ENCODE measurements at regions not wholly inside any gene's neighbourhood (a gene's known extent, or its start where the extent isn't known, plus 50 kb on each side); places are given as distances from the start of the nearest gene placed in this dataset.

- Histone ChIP-seq H3K23ac (ENCODE audit: low read length) (no peak overlapping the region), H4K91ac (ENCODE audit: low read depth, low read length) (no peak overlapping the region), H3K4ac (ENCODE audit: low read depth, low read length) (no peak overlapping the region), H3K36me3 (ENCODE audit: control insufficient read depth in 1 of 2, insufficient read depth in 2 of 2, low read length in 2 of 2) (no peaks in the 10 kb centered on the region), H2AFZ (ENCODE audit: insufficient read depth, low read length, poor library complexity) (no peak overlapping the region), H2BK12ac (ENCODE audit: low read length) (no peak overlapping the region), H4K8ac (ENCODE audit: low read depth, low read length) (no peak overlapping the region), H2BK5ac (ENCODE audit: low read depth, low read length, poor library complexity) (no peak overlapping the region), H3K79me2 (ENCODE audit: control insufficient read depth, insufficient read depth, low read length, poor library complexity) (no peaks in the 10 kb centered on the region), H2AK5ac (ENCODE audit: low read length) (no peak overlapping the region), H4K12ac (ENCODE audit: low read depth, low read length) (no peak overlapping the region), H3K18ac (ENCODE audit: low read length) (no peak overlapping the region), H3K14ac (ENCODE audit: low read length) (no peak overlapping the region), H3K9ac (ENCODE audit: low read length) (no peak overlapping the region), H3K27me3 (ENCODE audit: insufficient read depth, low read length) (no peaks in the 10 kb centered on the region), H2BK120ac (ENCODE audit: insufficient read depth, low read length, poor library complexity) (no peak overlapping the region), H3K4me1 (ENCODE audit: control insufficient read depth in 1 of 2, insufficient read depth in 2 of 2, low read length in 2 of 2) (peaks cover 14 to 21% of the 10 kb centered on the region in 2 experiments), H3K4me3 (ENCODE audit: low read depth, low read length) (no peak overlapping the region), H3K4me2 (ENCODE audit: low read length) (no peak overlapping the region), H3K9me3 (ENCODE audit: insufficient read depth, low read depth, low read length) (peaks cover 8% of the 10 kb centered on the region), H3K79me1 (ENCODE audit: low read length) (peaks cover 13% of the 10 kb centered on the region), H3K27ac (ENCODE audit: low read depth, low read length) (no peak overlapping the region)
- DNase-seq: no peak
- no CpG with 5 or more reads among the region's 8 CpGs for WGBS (ENCODE audit: extremely low coverage, insufficient coverage, insufficient read length)
Observed at GRCh38 chr9:136596217-136596616, 50.4 kb upstream of the NOTCH1 start.

DNA sequence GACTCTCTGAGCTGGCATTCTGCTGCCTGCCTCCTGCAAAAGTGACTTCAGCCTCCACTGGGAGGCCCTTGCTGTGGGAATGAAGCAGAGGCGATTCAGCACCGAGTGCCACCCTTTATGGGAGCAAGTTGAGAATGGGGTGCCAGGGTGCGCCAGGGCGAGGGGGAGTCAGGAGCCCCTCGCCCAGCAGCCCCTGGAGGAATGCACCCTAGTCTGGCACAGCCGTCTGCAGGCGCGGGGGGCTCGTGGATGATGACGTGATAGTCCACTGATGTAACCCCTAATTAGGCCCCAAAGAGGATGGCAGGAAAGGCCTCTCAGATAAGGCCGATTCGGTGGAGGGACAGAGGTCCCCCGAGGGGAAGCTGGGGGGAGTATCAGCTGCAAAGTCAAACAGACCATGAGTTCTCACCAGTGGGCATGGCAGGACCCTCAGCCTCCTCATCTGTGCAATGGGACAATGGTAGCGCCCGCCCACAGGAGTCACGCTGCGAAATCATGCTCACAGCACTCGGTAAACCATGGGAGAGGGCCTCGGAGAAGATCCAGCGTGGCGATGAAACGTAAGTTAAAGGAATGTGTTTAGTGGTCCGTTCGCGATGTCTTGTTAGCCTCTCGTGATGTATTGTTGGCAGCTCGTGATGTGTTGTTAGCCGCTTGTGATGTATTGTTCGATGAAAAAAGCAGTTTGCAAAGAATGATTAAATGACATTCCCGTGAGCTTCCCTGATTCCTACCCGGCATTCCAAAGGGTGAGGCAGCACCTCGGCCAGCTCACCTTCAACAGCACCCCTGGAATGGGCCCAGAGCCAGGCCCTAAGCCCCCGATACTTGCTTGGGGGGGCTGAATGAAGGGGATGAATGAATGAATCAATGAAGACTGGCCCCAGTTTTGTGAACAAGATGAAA, 49.7 kb upstream of the NOTCH1 start:
- peaks cover 13% of the 10 kb centered on the region for H3K79me1 ChIP-seq (ENCODE audit: low read length)
- H2BK120ac ChIP-seq (ENCODE audit: insufficient read depth, low read length, poor library complexity): no peak overlapping the region
- no peak overlapping the region for H3K27ac ChIP-seq (ENCODE audit: low read depth, low read length)
- WGBS (ENCODE audit: extremely low coverage, insufficient coverage, insufficient read length): no CpG with 5 or more reads among the region's 33 CpGs
- H4K12ac ChIP-seq (ENCODE audit: low read depth, low read length): no peak overlapping the region
- no peak overlapping the region for H3K14ac ChIP-seq (ENCODE audit: low read length)
- DNase-seq: no peak
- H3K23ac ChIP-seq (ENCODE audit: low read length): no peak overlapping the region
- H2AFZ ChIP-seq (ENCODE audit: insufficient read depth, low read length, poor library complexity): no peak overlapping the region
- H3K4me1 ChIP-seq (ENCODE audit: control insufficient read depth in 1 of 2, insufficient read depth in 2 of 2, low read length in 2 of 2): peaks cover 14 to 19% of the 10 kb centered on the region in 2 experiments
- H3K79me2 ChIP-seq (ENCODE audit: control insufficient read depth, insufficient read depth, low read length, poor library complexity): no peaks in the 10 kb centered on the region
- H4K91ac ChIP-seq (ENCODE audit: low read depth, low read length): no peak overlapping the region
- H3K9ac ChIP-seq (ENCODE audit: low read length): no peak overlapping the region
- no peak overlapping the region for H2AK5ac ChIP-seq (ENCODE audit: low read length)
- no peak overlapping the region for H3K4me3 ChIP-seq (ENCODE audit: low read depth, low read length)
- H3K36me3 ChIP-seq (ENCODE audit: control insufficient read depth in 1 of 2, insufficient read depth in 2 of 2, low read length in 2 of 2): no peaks in the 10 kb centered on the region
- H3K4me2 ChIP-seq (ENCODE audit: low read length): no peak overlapping the region
- H2BK5ac ChIP-seq (ENCODE audit: low read depth, low read length, poor library complexity): no peak overlapping the region
- H3K4ac ChIP-seq (ENCODE audit: low read depth, low read length): no peak overlapping the region
- no peak overlapping the region for H3K18ac ChIP-seq (ENCODE audit: low read length)
- H2BK12ac ChIP-seq (ENCODE audit: low read length): no peak overlapping the region
- no peak overlapping the region for H4K8ac ChIP-seq (ENCODE audit: low read depth, low read length)
- H3K9me3 ChIP-seq (ENCODE audit: insufficient read depth, low read depth, low read length): peaks cover 4% of the 10 kb centered on the region
- H3K27me3 ChIP-seq (ENCODE audit: insufficient read depth, low read length): no peaks in the 10 kb centered on the region
